ENCODE measurements at regions not wholly inside any gene's neighbourhood (a gene's known extent, or its start where the extent isn't known, plus 50 kb on each side); places are given as distances from the start of the nearest gene placed in this dataset.
"Not testable (repeated sequence)": the region's sequence is repeated elsewhere in the genome, so short reads cannot be mapped to it uniquely, and the experiment has no call there.

- not testable (repeated sequence) for DNase-seq (ENCODE audit: low read depth, low spot score)
Observed at GRCh38 chr9:66765531-66765930, 135.0 kb upstream of the ZNF658 start.

GRCh38 chr9:66771504-66771903, 129.0 kb upstream of the ZNF658 start:
- not testable (repeated sequence) for DNase-seq (ENCODE audit: low read depth, low spot score)

GRCh38 chr9:66774618-66775017, 125.9 kb upstream of the ZNF658 start:
- not testable (repeated sequence) for DNase-seq (ENCODE audit: low read depth, low spot score)

- not testable (repeated sequence) for DNase-seq (ENCODE audit: low read depth, low spot score)
Observed at GRCh38 chr9:66779944-66780661, 120.4 kb upstream of the ZNF658 start.

DNA sequence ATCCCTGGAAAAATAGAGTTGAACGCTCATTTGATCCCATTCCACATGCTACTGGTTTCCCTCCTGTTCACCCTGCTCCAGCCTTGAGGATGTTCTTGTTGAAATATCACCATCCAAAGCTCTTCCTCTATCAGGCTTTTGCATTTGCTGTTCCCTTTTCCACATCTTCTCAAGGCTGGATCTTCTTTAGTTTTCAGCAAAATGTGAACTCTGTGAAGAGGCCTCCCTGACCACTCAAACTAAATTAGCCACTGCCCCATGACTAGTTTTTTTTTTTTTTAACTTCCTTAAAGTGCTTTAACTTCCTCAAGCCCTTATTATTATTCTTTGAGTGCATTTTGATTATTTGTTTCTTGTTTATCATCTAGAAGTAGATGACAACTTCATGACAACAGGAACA, 119.3 kb upstream of the ZNF658 start:
- not testable (repeated sequence) for DNase-seq (ENCODE audit: low read depth, low spot score)

- DNase-seq (ENCODE audit: low read depth, low spot score), result not testable (repeated sequence)
Observed at GRCh38 chr9:66782010-66782409, 118.5 kb upstream of the ZNF658 start.

DNA sequence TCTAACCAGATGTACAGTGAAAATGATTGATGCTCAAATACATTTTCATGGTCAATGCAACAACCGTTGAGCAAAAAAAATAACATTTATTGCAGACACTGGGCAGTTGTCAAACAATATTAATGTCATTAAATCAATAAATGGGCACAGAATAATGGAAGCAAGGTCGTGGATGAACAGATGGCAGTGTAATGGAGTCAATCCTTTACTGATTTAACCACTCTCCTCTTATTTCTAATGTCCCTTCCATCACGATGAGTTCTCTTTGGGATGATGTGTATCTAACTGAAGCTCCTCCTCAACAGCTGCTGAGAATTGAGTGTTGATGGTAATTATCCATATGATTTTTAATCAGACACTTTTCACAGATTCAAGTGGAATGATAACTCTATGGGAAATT, 114.9 kb upstream of the ZNF658 start:
- DNase-seq (ENCODE audit: low read depth, low spot score), result not testable (repeated sequence)

DNA sequence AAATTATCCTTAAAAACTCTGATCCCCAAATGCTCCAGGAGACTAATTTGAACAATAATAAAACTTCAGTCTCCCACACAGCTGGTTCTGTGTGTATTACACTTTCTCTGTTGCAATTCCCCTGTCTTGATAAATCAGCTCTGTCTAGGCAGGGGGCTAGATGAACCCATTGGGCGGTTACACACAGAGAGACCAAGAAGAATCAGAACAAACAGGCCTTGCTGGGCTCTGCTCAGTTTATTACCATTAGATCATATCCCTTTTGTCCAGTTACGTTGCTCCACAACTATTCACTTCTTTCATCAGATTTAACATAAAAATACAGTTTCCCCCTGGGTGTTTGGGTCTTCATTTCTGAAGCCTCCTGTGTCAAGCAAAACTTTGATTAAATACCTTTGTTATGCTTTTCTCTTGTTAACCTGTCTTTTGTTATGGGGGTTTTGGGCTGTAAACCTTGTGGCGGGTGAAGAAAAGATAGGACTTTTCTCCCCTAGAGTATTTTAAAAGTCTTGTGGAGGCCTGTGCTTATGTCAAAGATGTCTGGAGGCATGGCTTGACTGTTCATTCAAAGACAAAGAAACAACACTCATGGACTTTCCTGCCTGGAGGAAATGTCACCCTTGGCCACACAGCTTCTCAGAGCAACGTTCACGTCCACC, 109.3 kb upstream of the ZNF658 start:
- not testable (repeated sequence) for DNase-seq (ENCODE audit: low read depth, low spot score)

DNA sequence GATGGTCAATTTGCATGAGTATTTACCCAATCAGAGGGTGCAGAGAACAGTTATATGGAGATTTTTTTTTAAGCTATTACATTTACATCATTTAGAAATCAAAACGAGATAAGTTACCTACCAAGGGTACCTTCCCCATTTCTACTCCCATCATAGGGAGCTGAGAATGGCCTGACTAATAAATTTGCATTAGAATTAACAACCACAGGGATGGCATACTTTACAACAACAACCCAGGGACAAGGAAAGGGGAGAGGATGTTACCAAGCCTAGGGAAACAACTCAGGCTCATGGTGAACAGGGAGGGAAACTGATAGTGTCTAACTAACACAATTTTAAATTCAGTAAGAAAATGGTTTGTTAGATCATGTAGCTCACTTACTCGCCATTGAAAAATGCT, 105.8 kb upstream of the ZNF658 start:
- DNase-seq (ENCODE audit: low read depth, low spot score), result not testable (repeated sequence)

GRCh38 chr9:66795723-66796503, 104.6 kb upstream of the ZNF658 start:
- not testable (repeated sequence) for DNase-seq (ENCODE audit: low read depth, low spot score)

GRCh38 chr9:66797905-66798616, 102.5 kb upstream of the ZNF658 start:
- DNase-seq (ENCODE audit: low read depth, low spot score), result peak; percentile 41

DNA sequence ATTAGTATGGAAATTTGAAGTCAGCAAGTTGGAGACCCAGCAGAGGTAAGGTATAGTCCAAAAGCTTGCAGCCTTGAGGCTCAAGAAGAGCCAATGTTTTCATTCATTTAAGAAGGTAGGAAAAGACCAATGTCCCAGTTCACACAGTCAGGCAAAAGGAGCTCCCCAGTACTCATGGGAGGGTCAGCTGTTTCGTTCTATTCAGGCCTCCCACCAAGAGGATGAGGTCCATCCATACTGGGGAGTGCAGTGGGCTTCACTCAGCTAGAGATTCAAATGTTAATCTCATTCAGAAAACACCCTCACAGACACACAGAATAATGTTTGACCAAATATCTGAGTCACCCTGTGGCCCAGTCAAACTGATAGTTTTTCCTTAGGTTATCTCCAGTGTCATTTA, 96.9 kb upstream of the ZNF658 start:
- not testable (repeated sequence) for DNase-seq (ENCODE audit: low read depth, low spot score)

DNA sequence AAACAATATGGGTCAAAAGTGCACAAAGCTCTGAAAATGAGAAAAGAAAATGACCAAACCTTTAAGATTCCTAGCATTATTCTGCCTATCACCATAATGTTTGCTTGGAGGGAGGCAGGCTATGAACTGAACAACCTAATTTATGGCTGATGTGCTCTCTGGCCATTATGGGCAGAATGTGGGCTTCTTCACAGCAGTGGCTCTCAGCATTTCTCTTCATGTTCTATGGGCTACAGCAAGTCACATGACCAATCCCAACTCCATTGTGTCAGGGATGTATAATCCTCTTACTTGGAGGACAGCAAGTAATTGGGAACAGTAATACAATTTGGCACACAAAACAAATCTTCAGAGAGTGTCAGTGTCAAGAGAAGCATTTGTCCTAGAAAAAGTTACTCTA, 90.3 kb upstream of the ZNF658 start:
- not testable (repeated sequence) for DNase-seq (ENCODE audit: low read depth, low spot score)

DNA sequence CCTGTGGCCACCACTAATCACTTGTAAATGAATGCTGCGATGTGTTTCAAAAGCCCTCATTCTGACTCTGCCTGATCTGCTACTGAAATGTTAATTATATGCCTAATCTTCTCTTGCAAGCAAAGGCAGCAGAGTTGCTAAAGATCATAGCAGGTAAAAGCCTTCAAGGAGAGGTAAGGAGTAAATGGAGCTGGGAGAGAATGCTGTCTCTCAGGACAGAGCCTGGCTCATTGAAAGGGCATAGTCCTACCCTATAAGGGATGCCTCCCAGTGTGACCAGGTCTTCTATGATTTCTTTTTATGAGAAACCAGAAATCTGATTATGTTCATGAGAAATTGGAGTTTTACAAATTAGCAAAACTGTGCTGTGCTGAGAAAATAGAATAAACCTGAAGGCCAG, 88.2 kb upstream of the ZNF658 start:
- not testable (repeated sequence) for DNase-seq (ENCODE audit: low read depth, low spot score)

DNA sequence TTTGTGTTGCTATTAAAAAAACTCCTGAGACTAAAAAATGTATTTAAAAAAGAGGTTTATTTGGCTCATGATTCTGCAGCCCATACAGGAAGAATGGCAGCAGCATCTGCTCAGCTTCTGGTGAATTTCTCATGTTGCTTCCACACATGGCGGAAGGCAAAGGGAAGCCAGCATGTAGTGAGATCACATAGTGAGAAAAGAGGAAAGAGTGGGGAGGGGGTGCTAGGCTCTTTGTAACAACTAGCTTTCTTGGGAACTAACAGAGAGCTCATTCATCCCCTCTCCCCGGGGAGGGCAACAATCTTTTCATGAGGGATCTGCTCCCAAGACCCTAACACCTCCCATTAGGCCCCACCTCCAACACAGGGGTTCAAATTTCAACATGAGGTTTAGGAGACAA, 87.6 kb upstream of the ZNF658 start:
- DNase-seq (ENCODE audit: low read depth, low spot score), result not testable (repeated sequence)

DNA sequence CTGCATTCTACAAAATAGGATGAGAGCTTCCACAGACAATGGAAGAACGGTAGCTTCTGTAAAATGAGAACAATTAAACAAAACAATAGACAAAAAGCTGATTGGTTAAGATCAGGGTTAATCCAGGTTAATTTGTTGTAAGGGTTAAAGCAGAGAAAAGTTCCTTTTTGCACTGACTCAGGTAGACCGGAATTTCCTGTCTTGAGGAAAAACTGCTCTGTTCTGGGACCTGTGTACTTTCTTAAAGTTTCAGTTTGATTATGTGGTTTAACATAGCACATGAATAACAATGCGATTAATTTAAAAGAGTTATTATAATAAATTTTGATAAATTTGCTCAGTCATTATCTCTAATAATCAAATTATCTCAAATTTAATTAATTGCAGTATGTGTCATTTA, 86.5 kb upstream of the ZNF658 start:
- not testable (repeated sequence) for DNase-seq (ENCODE audit: low read depth, low spot score)

GRCh38 chr9:66819510-66819909, 81.0 kb upstream of the ZNF658 start:
- DNase-seq (ENCODE audit: low read depth, low spot score), result not testable (repeated sequence)

GRCh38 chr9:66820014-66820660, 80.4 kb upstream of the ZNF658 start:
- DNase-seq (ENCODE audit: low read depth, low spot score), result not testable (repeated sequence)

DNA sequence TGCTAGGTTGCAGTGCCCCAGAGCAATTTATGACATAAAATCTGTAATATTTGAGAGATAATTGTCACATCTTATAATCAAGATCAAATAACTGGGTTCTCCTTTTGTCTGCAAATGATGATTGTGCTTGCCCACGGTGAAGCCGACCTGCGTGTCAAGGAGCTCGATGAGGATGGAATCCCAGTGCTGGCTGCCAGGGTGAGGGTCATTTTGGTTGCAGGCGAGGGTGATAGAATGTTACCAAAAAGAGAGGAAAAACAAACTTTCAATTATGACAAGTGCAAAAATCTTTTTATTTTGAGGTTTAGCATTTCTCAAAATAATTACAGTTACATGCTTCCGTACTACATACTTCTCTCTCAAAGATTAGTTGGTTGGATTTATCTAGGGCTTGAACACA, 76.4 kb upstream of the ZNF658 start:
- not testable (repeated sequence) for DNase-seq (ENCODE audit: low read depth, low spot score)

- not testable (repeated sequence) for DNase-seq (ENCODE audit: low read depth, low spot score)
Observed at GRCh38 chr9:66829853-66830252, 70.7 kb upstream of the ZNF658 start.
